ENCODE measurements at regions not wholly inside any gene's neighbourhood (a gene's known extent, or its start where the extent isn't known, plus 50 kb on each side); places are given as distances from the start of the nearest gene placed in this dataset.

- no peaks in the 10 kb centered on the region for H3K9me3 ChIP-seq (ENCODE audit: low read length)
- no peak overlapping the region for H3K27ac ChIP-seq (ENCODE audit: low read depth, low read length)
- no peaks in the 10 kb centered on the region for H3K4me1 ChIP-seq (ENCODE audit: insufficient read depth, low read length)
- H3K9ac ChIP-seq (ENCODE audit: low read length) = no peak overlapping the region
- no peaks in the 10 kb centered on the region for H3K36me3 ChIP-seq (ENCODE audit: insufficient read depth, low read length)
- no peak overlapping the region for H3K4me3 ChIP-seq (ENCODE audit: low read depth in 1 of 2, low read length in 2 of 2)
- H3K27me3 ChIP-seq (ENCODE audit: control insufficient read depth in 1 of 2, insufficient read depth in 2 of 2, low read length in 2 of 2) = no peaks in the 10 kb centered on the region
These were observed 137.6 kb upstream of the MAGI2 start for GRCh38 chr7:79590916-79591623.

- H3K4me1 ChIP-seq (ENCODE audit: insufficient read depth, low read length) = no peaks in the 10 kb centered on the region
- no peaks in the 10 kb centered on the region for H3K36me3 ChIP-seq (ENCODE audit: insufficient read depth, low read length)
- no peak overlapping the region for H3K27ac ChIP-seq (ENCODE audit: low read depth, low read length)
- H3K9me3 ChIP-seq (ENCODE audit: low read length) = no peaks in the 10 kb centered on the region
- H3K4me3 ChIP-seq (ENCODE audit: low read depth in 1 of 2, low read length in 2 of 2) = no peak overlapping the region
- H3K27me3 ChIP-seq (ENCODE audit: control insufficient read depth in 1 of 2, insufficient read depth in 2 of 2, low read length in 2 of 2) = no peaks in the 10 kb centered on the region
- no peak overlapping the region for H3K9ac ChIP-seq (ENCODE audit: low read length)
These were observed 136.9 kb upstream of the MAGI2 start for GRCh38 chr7:79590391-79590790.

GRCh38 chr7:79570903-79571302, 117.4 kb upstream of the MAGI2 start:
- Histone ChIP-seq H3K27ac (ENCODE audit: low read depth, low read length) (no peak overlapping the region), H3K36me3 (ENCODE audit: insufficient read depth, low read length) (no peaks in the 10 kb centered on the region), H3K27me3 (ENCODE audit: control insufficient read depth in 1 of 2, insufficient read depth in 2 of 2, low read length in 2 of 2) (no peaks in the 10 kb centered on the region), H3K9me3 (ENCODE audit: low read length) (no peaks in the 10 kb centered on the region), H3K9ac (ENCODE audit: low read length) (no peak overlapping the region), H3K4me3 (ENCODE audit: low read depth in 1 of 2, low read length in 2 of 2) (no peak overlapping the region), H3K4me1 (ENCODE audit: insufficient read depth, low read length) (no peaks in the 10 kb centered on the region)

GRCh38 chr7:79563821-79564522, 110.5 kb upstream of the MAGI2 start:
- H3K36me3 ChIP-seq (ENCODE audit: insufficient read depth, low read length) = no peaks in the 10 kb centered on the region
- H3K9ac ChIP-seq (ENCODE audit: low read length) = no peak overlapping the region
- H3K4me1 ChIP-seq (ENCODE audit: insufficient read depth, low read length) = no peaks in the 10 kb centered on the region
- no peaks in the 10 kb centered on the region for H3K9me3 ChIP-seq (ENCODE audit: low read length)
- no peaks in the 10 kb centered on the region for H3K27me3 ChIP-seq (ENCODE audit: control insufficient read depth in 1 of 2, insufficient read depth in 2 of 2, low read length in 2 of 2)
- H3K4me3 ChIP-seq (ENCODE audit: low read depth in 1 of 2, low read length in 2 of 2) = no peak overlapping the region
- no peak overlapping the region for H3K27ac ChIP-seq (ENCODE audit: low read depth, low read length)

GRCh38 chr7:79555571-79555970, 102.1 kb upstream of the MAGI2 start:
- Histone ChIP-seq H3K27me3 (ENCODE audit: control insufficient read depth in 1 of 2, insufficient read depth in 2 of 2, low read length in 2 of 2) (no peaks in the 10 kb centered on the region), H3K36me3 (ENCODE audit: insufficient read depth, low read length) (no peaks in the 10 kb centered on the region), H3K4me3 (ENCODE audit: low read depth in 1 of 2, low read length in 2 of 2) (no peak overlapping the region), H3K9ac (ENCODE audit: low read length) (no peak overlapping the region), H3K4me1 (ENCODE audit: insufficient read depth, low read length) (no peaks in the 10 kb centered on the region), H3K27ac (ENCODE audit: low read depth, low read length) (no peak overlapping the region), H3K9me3 (ENCODE audit: low read length) (no peaks in the 10 kb centered on the region)

- Histone ChIP-seq H3K9ac (ENCODE audit: low read length) (no peak overlapping the region), H3K36me3 (ENCODE audit: insufficient read depth, low read length) (no peaks in the 10 kb centered on the region), H3K27ac (ENCODE audit: low read depth, low read length) (no peak overlapping the region), H3K4me1 (ENCODE audit: insufficient read depth, low read length) (no peaks in the 10 kb centered on the region), H3K9me3 (ENCODE audit: low read length) (no peaks in the 10 kb centered on the region), H3K4me3 (ENCODE audit: low read depth in 1 of 2, low read length in 2 of 2) (no peak overlapping the region), H3K27me3 (ENCODE audit: control insufficient read depth in 1 of 2, insufficient read depth in 2 of 2, low read length in 2 of 2) (no peaks in the 10 kb centered on the region)
These were observed 100.5 kb upstream of the MAGI2 start for GRCh38 chr7:79553811-79554555.

- Histone ChIP-seq H3K4me3 (ENCODE audit: low read depth in 1 of 2, low read length in 2 of 2) (no peak overlapping the region), H3K27ac (ENCODE audit: low read depth, low read length) (no peak overlapping the region), H3K9me3 (ENCODE audit: low read length) (no peaks in the 10 kb centered on the region), H3K36me3 (ENCODE audit: insufficient read depth, low read length) (no peaks in the 10 kb centered on the region), H3K27me3 (ENCODE audit: control insufficient read depth in 1 of 2, insufficient read depth in 2 of 2, low read length in 2 of 2) (no peaks in the 10 kb centered on the region), H3K9ac (ENCODE audit: low read length) (no peak overlapping the region), H3K4me1 (ENCODE audit: insufficient read depth, low read length) (no peaks in the 10 kb centered on the region)
These were observed 99.0 kb upstream of the MAGI2 start for GRCh38 chr7:79552463-79552862.

GRCh38 chr7:79548727-79549126, 95.3 kb upstream of the MAGI2 start:
- Histone ChIP-seq H3K27ac (ENCODE audit: low read depth, low read length) (no peak overlapping the region), H3K4me3 (ENCODE audit: low read depth in 1 of 2, low read length in 2 of 2) (no peak overlapping the region), H3K36me3 (ENCODE audit: insufficient read depth, low read length) (no peaks in the 10 kb centered on the region), H3K9ac (ENCODE audit: low read length) (no peak overlapping the region), H3K4me1 (ENCODE audit: insufficient read depth, low read length) (no peaks in the 10 kb centered on the region), H3K27me3 (ENCODE audit: control insufficient read depth in 1 of 2, insufficient read depth in 2 of 2, low read length in 2 of 2) (no peaks in the 10 kb centered on the region), H3K9me3 (ENCODE audit: low read length) (no peaks in the 10 kb centered on the region)

GRCh38 chr7:79547132-79547531, 93.7 kb upstream of the MAGI2 start:
- Histone ChIP-seq H3K36me3 (ENCODE audit: insufficient read depth, low read length) (no peaks in the 10 kb centered on the region), H3K4me3 (ENCODE audit: low read depth in 1 of 2, low read length in 2 of 2) (no peak overlapping the region), H3K27ac (ENCODE audit: low read depth, low read length) (no peak overlapping the region), H3K9me3 (ENCODE audit: low read length) (no peaks in the 10 kb centered on the region), H3K4me1 (ENCODE audit: insufficient read depth, low read length) (no peaks in the 10 kb centered on the region), H3K9ac (ENCODE audit: low read length) (no peak overlapping the region), H3K27me3 (ENCODE audit: control insufficient read depth in 1 of 2, insufficient read depth in 2 of 2, low read length in 2 of 2) (no peaks in the 10 kb centered on the region)

- Histone ChIP-seq H3K27me3 (ENCODE audit: control insufficient read depth in 1 of 2, insufficient read depth in 2 of 2, low read length in 2 of 2) (no peaks in the 10 kb centered on the region), H3K4me3 (ENCODE audit: low read depth in 1 of 2, low read length in 2 of 2) (no peak overlapping the region), H3K9ac (ENCODE audit: low read length) (no peak overlapping the region), H3K36me3 (ENCODE audit: insufficient read depth, low read length) (no peaks in the 10 kb centered on the region), H3K4me1 (ENCODE audit: insufficient read depth, low read length) (no peaks in the 10 kb centered on the region), H3K27ac (ENCODE audit: low read depth, low read length) (no peak overlapping the region), H3K9me3 (ENCODE audit: low read length) (no peaks in the 10 kb centered on the region)
These were observed 87.1 kb upstream of the MAGI2 start for GRCh38 chr7:79540592-79540991.

- Histone ChIP-seq H3K4me3 (ENCODE audit: low read depth in 1 of 2, low read length in 2 of 2) (no peak overlapping the region), H3K4me1 (ENCODE audit: insufficient read depth, low read length) (no peaks in the 10 kb centered on the region), H3K9ac (ENCODE audit: low read length) (no peak overlapping the region), H3K36me3 (ENCODE audit: insufficient read depth, low read length) (no peaks in the 10 kb centered on the region), H3K27me3 (ENCODE audit: control insufficient read depth in 1 of 2, insufficient read depth in 2 of 2, low read length in 2 of 2) (no peaks in the 10 kb centered on the region), H3K27ac (ENCODE audit: low read depth, low read length) (no peak overlapping the region), H3K9me3 (ENCODE audit: low read length) (no peaks in the 10 kb centered on the region)
These were observed 80.7 kb upstream of the MAGI2 start for GRCh38 chr7:79534128-79534527.
